Transverse colon (tissue), 4 donors: ENCODE measurements at regions not wholly inside any gene's neighbourhood (a gene's known extent, or its start where the extent isn't known, plus 50 kb on each side); places are given as distances from the start of the nearest gene placed in this dataset.

ENCODE experiments used
- CTCF ChIP-seq, 5 experiments: fragments of 200-600 bp in 3 of 5; fragments of 450-650 bp in 2 of 5; sonication (generic) in 3 of 5; IDR thresholded peaks; 1 replicate in 2 of 5; 2 replicates in 3 of 5; pipeline ENCODE4 v1.5.1; 2016 to 2017; ENCODE audit warnings: antibody characterized with exemption in 5 of 5, inconsistent platforms in 3 of 5, mild to moderate bottlenecking in 2 of 5, moderate library complexity in 1 of 5
- EP300 ChIP-seq: sonication (generic); formaldehyde crosslinking; IDR thresholded peaks from one replicate; pipeline ENCODE4 v1.6.1; 2017; ENCODE audit warnings: antibody characterized with exemption, low read depth
- POLR2A ChIP-seq: fragments of 450-650 bp; IDR thresholded peaks from one replicate; pipeline ENCODE4 v1.6.1; 2016; ENCODE audit warnings: antibody characterized with exemption, mild to moderate bottlenecking, moderate library complexity
- POLR2AphosphoS5 ChIP-seq, 3 donors: sonication (generic); formaldehyde crosslinking; IDR thresholded peaks; one replicate each; pipeline ENCODE4 v1.6.1; 2016; ENCODE audit warnings: antibody characterized with exemption in 3 of 3

- no peak for TF ChIP-seq POLR2A
- TF ChIP-seq CTCF (IDR thresholded peaks at IDR 0.05): no peak
- no peak for TF ChIP-seq POLR2AphosphoS5 (IDR thresholded peaks at IDR 0.05)
- no peak for TF ChIP-seq EP300
Measured at GRCh38 chr4:100778431-100778830, 260.6 kb upstream of the EMCN start.
